ENCODE measurements at regions not wholly inside any gene's neighbourhood (a gene's known extent, or its start where the extent isn't known, plus 50 kb on each side); places are given as distances from the start of the nearest gene placed in this dataset.
A peak's percentile ranks its signal among the peaks of the same experiment; 100 is the strongest.

- TF ChIP-seq CEBPB (IDR thresholded peaks at IDR 0.05) (no peak), RAD21 (IDR thresholded peaks at IDR 0.05; ENCODE audit: low read depth) (no peak), REST (IDR thresholded peaks at IDR 0.05; ENCODE audit: low read depth) (no peak), ZBTB7A (IDR thresholded peaks at IDR 0.05; ENCODE audit: low read depth) (no peak), TEAD4 (IDR thresholded peaks at IDR 0.05) (no peak), CREB1 (IDR thresholded peaks at IDR 0.05; ENCODE audit: low read depth) (no peak), MAX (IDR thresholded peaks at IDR 0.05) (no peak), EGR1 (IDR thresholded peaks at IDR 0.05) (no peak), NFIC (IDR thresholded peaks at IDR 0.05) (no peak)
Measured at GRCh38 chr2:7420530-7420929, 503.3 kb downstream of the RNF144A start.

- TF ChIP-seq TCF12 (IDR thresholded peaks at IDR 0.05; ENCODE audit: low read depth) = no peak
- TF ChIP-seq RAD21 (IDR thresholded peaks at IDR 0.05; ENCODE audit: low read depth) = no peak
- no peak for TF ChIP-seq FOXM1 (IDR thresholded peaks at IDR 0.05; ENCODE audit: borderline replicate concordance, low read depth)
- TF ChIP-seq REST (IDR thresholded peaks at IDR 0.05; ENCODE audit: low read depth) = no peak
- no peak for TF ChIP-seq YY1 (IDR thresholded peaks at IDR 0.05; ENCODE audit: low read depth)
- no peak for TF ChIP-seq EGR1 (IDR thresholded peaks at IDR 0.05)
- TF ChIP-seq CREB1 (IDR thresholded peaks at IDR 0.05; ENCODE audit: low read depth) = no peak
- TF ChIP-seq ZBTB7A (IDR thresholded peaks at IDR 0.05; ENCODE audit: low read depth) = no peak
- no peak for TF ChIP-seq NFIC (IDR thresholded peaks at IDR 0.05)
- TF ChIP-seq TEAD4 (IDR thresholded peaks at IDR 0.05) = no peak
- TF ChIP-seq TAF1 (IDR thresholded peaks at IDR 0.05; ENCODE audit: low read depth) = no peak
- TF ChIP-seq CEBPB (IDR thresholded peaks at IDR 0.05) = no peak
- TF ChIP-seq USF1 (IDR thresholded peaks at IDR 0.05) = no peak
- TF ChIP-seq MAX (IDR thresholded peaks at IDR 0.05) = no peak
- no peak for TF ChIP-seq EP300 (IDR thresholded peaks at IDR 0.05; ENCODE audit: borderline replicate concordance)
Measured at GRCh38 chr2:7424481-7424880, 507.3 kb downstream of the RNF144A start.

- TF ChIP-seq REST (IDR thresholded peaks at IDR 0.05; ENCODE audit: low read depth) = no peak
- no peak for TF ChIP-seq CREB1 (IDR thresholded peaks at IDR 0.05; ENCODE audit: low read depth)
- TF ChIP-seq RAD21 (IDR thresholded peaks at IDR 0.05; ENCODE audit: low read depth) = peak; percentile 71
- no peak for TF ChIP-seq FOXM1 (IDR thresholded peaks at IDR 0.05; ENCODE audit: borderline replicate concordance, low read depth)
- TF ChIP-seq EGR1 (IDR thresholded peaks at IDR 0.05) = no peak
Measured at GRCh38 chr2:7427293-7428060, 510.3 kb downstream of the RNF144A start.

GRCh38 chr2:7428454-7429204 is 511.4 kb downstream of the RNF144A start:
- TF ChIP-seq EP300 (IDR thresholded peaks at IDR 0.05; ENCODE audit: borderline replicate concordance) (no peak), RAD21 (IDR thresholded peaks at IDR 0.05; ENCODE audit: low read depth) (no peak), CREB1 (IDR thresholded peaks at IDR 0.05; ENCODE audit: low read depth) (no peak), USF1 (IDR thresholded peaks at IDR 0.05) (no peak), YY1 (IDR thresholded peaks at IDR 0.05; ENCODE audit: low read depth) (no peak), CEBPB (IDR thresholded peaks at IDR 0.05) (no peak), TEAD4 (IDR thresholded peaks at IDR 0.05) (no peak), NFIC (IDR thresholded peaks at IDR 0.05) (no peak)
